Activated naive CD8-positive, alpha-beta T cell (primary cell): ENCODE measurements at regions not wholly inside any gene's neighbourhood (a gene's known extent, or its start where the extent isn't known, plus 50 kb on each side); places are given as distances from the start of the nearest gene placed in this dataset.
"Not testable (repeated sequence)": the region's sequence is repeated elsewhere in the genome, so short reads cannot be mapped to it uniquely, and the experiment has no call there.

ENCODE experiments used
- H3K27ac Mint-ChIP-seq: one replicate; pipeline ENCODE4 v1.8.0; 2021; ENCODE audit warnings: mixed read lengths
- H3K27me3 Mint-ChIP-seq: one replicate; pipeline ENCODE4 v1.8.0; 2021; ENCODE audit warnings: mixed read lengths
- H3K36me3 Mint-ChIP-seq: one replicate; pipeline ENCODE4 v1.8.0; 2021; ENCODE audit warnings: mixed read lengths
- H3K4me1 Mint-ChIP-seq: one replicate; pipeline ENCODE4 v1.8.0; 2021; ENCODE audit warnings: low read depth, mixed read lengths
- H3K4me3 Mint-ChIP-seq: one replicate; pipeline ENCODE4 v1.8.0; 2021; ENCODE audit warnings: mild to moderate bottlenecking, mixed read lengths
- H3K9me3 Mint-ChIP-seq: one replicate; pipeline ENCODE4 v1.8.0; 2021; ENCODE audit warnings: low read depth, mixed read lengths

DNA sequence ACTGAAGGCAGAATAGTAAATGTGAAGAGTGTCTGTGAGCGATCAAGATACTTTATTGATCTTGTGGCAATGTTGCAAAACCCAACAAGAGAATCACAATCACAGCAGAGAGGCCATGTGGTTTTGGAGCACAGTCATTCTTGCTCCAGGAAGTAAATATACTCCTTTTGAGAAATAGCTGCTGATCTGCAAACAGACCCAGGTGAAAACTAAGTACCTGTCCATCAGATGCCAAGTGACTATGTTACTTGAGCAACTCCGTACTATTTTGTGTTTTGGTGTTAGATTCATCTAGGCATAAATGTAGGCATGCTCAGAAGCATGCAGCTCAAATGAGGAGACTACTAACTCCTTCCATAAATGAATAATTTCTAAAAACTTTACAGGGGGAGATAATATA lies 627.9 kb downstream of the ZBBX start:
- no peaks in the 10 kb centered on the region for H3K36me3 Mint-ChIP-seq
- no peak overlapping the region for H3K4me3 Mint-ChIP-seq
- no peak overlapping the region for H3K27ac Mint-ChIP-seq
- H3K9me3 Mint-ChIP-seq, result peaks cover 7% of the 10 kb centered on the region
- H3K27me3 Mint-ChIP-seq, result no peaks in the 10 kb centered on the region
- no peaks in the 10 kb centered on the region for H3K4me1 Mint-ChIP-seq

GRCh38 chr3:166743481-166744134 lies 636.5 kb downstream of the ZBBX start:
- no peaks in the 10 kb centered on the region for H3K4me1 Mint-ChIP-seq
- H3K9me3 Mint-ChIP-seq, result peaks cover 9% of the 10 kb centered on the region
- no peaks in the 10 kb centered on the region for H3K27me3 Mint-ChIP-seq
- H3K36me3 Mint-ChIP-seq, result no peaks in the 10 kb centered on the region
- H3K4me3 Mint-ChIP-seq, result no peak overlapping the region
- no peak overlapping the region for H3K27ac Mint-ChIP-seq

DNA sequence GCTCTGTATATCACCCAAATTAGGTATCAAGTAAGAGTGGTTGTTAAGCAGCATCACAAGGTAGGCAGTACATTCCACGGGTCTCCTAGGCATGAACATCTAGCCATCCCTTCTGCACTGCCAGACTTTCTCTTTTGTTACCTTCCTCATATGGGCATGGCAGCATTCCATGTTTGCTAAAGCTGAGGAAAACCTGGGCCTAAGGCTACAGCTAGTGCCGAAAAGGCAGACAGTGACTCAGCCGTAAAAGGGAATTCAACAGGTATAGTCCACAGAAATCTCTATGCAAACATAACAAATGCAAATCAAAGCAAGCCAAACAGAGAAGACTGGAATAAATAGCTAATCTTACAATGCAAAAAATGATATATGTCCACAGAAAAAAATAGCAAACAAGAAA lies 645.4 kb downstream of the ZBBX start:
- Mint-ChIP-seq H3K27me3 (no peaks in the 10 kb centered on the region), H3K9me3 (peaks cover 13% of the 10 kb centered on the region), H3K36me3 (no peaks in the 10 kb centered on the region), H3K4me1 (no peaks in the 10 kb centered on the region), H3K27ac (no peak overlapping the region), H3K4me3 (no peak overlapping the region)

GRCh38 chr3:166731701-166732100 lies 648.4 kb downstream of the ZBBX start:
- Mint-ChIP-seq H3K36me3 (no peaks in the 10 kb centered on the region), H3K27ac (no peak overlapping the region), H3K9me3 (peaks cover 13% of the 10 kb centered on the region), H3K4me1 (no peaks in the 10 kb centered on the region), H3K27me3 (no peaks in the 10 kb centered on the region), H3K4me3 (no peak overlapping the region)

DNA sequence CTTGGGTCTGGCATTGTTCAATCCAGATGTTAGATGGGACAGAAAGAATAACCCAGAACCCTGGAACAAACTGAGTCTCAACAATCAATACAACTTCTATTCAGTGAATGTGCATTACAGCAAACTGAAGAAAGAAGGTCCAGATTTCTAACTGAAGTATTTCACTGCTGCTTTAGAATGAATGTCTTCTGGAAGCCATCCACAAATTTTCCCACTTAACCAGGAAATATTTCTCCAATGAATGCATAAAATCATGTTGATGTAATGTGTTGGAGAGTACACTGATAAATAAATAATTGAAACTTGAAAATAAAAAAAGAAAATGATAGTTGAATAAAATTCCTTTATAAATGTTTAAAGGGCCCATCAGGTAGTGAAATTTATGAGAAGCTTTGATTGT lies 658.6 kb downstream of the ZBBX start:
- Mint-ChIP-seq H3K27ac (no peak overlapping the region), H3K9me3 (peaks cover 8% of the 10 kb centered on the region), H3K27me3 (no peaks in the 10 kb centered on the region), H3K36me3 (no peaks in the 10 kb centered on the region), H3K4me1 (no peaks in the 10 kb centered on the region), H3K4me3 (no peak overlapping the region)

- Mint-ChIP-seq H3K27ac (no peak overlapping the region), H3K9me3 (peaks cover 6% of the 10 kb centered on the region), H3K27me3 (no peaks in the 10 kb centered on the region), H3K4me3 (no peak overlapping the region), H3K4me1 (no peaks in the 10 kb centered on the region), H3K36me3 (no peaks in the 10 kb centered on the region)
Observed at GRCh38 chr3:166714206-166714605, 665.9 kb downstream of the ZBBX start.

DNA sequence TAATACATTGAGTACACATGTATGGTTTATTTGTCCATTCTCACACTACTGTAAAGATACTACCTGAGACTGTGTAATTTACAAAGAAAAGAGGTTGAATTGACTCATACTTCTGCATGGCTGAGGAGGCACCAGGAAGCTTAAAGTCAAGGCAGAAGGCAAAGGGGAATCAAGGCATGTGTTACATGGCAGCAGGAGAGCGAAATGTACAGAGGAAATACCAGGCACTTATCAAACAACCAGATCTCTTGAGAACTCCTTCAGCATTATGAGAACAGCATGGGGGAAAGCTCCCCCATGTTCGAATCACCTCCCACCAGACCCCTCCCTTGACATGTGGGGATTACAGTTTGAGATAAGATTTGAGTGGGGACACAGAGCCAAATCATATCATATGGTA lies 666.3 kb downstream of the ZBBX start:
- Mint-ChIP-seq H3K36me3 (no peaks in the 10 kb centered on the region), H3K9me3 (peaks cover 6% of the 10 kb centered on the region), H3K4me3 (no peak overlapping the region), H3K27me3 (no peaks in the 10 kb centered on the region), H3K27ac (no peak overlapping the region), H3K4me1 (no peaks in the 10 kb centered on the region)

DNA sequence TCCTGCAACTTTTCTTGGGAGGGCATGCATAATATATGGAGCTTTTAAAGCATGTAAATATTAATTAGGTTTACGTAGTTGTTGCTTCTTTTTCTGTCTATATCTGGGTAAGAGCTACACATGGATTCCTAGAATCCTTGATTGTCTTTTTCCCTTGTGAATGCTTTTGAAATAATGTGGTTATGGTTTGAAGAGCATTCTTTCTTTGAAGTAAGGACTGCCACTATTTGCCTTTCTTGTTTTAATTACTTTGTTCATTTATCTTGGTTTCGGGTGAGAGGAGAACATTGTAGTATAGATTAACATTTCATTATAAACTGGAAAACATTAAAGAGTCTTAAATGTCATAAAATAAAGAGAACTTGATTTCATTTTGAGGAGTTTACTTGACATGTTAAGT lies 674.0 kb downstream of the ZBBX start:
- H3K4me1 Mint-ChIP-seq, result no peaks in the 10 kb centered on the region
- H3K36me3 Mint-ChIP-seq, result no peaks in the 10 kb centered on the region
- no peak overlapping the region for H3K4me3 Mint-ChIP-seq
- H3K27me3 Mint-ChIP-seq, result no peaks in the 10 kb centered on the region
- H3K27ac Mint-ChIP-seq, result no peak overlapping the region
- no peaks in the 10 kb centered on the region for H3K9me3 Mint-ChIP-seq

DNA sequence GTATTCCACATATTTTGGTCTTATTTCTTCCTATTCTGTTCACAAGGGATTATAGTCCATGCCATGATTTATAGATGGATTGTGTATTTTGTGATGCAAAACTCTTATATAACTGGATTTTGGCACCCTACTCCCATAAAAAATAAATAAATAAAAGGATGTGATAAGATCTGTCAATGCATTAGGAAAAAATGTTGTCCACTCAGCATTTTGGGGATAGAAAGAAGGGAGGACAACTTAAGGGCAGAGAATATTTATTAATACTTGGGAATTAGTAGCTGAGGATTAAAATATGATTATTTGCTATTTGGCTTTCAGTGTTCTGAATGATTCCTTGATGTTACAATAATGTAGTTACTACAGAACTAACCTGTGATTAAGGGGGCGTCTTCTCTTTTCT lies 682.6 kb downstream of the ZBBX start:
- Mint-ChIP-seq H3K27ac (no peak overlapping the region), H3K4me3 (no peak overlapping the region), H3K36me3 (no peaks in the 10 kb centered on the region), H3K27me3 (no peaks in the 10 kb centered on the region), H3K4me1 (no peaks in the 10 kb centered on the region), H3K9me3 (no peaks in the 10 kb centered on the region)

GRCh38 chr3:166696103-166696502 lies 684.0 kb downstream of the ZBBX start:
- Mint-ChIP-seq H3K4me3 (no peak overlapping the region), H3K27ac (no peak overlapping the region), H3K4me1 (no peaks in the 10 kb centered on the region), H3K27me3 (no peaks in the 10 kb centered on the region), H3K9me3 (no peaks in the 10 kb centered on the region), H3K36me3 (no peaks in the 10 kb centered on the region)

GRCh38 chr3:166688665-166689064 lies 691.4 kb downstream of the ZBBX start:
- Mint-ChIP-seq H3K27me3 (no peaks in the 10 kb centered on the region), H3K9me3 (peaks cover 5% of the 10 kb centered on the region), H3K36me3 (no peaks in the 10 kb centered on the region), H3K4me1 (no peaks in the 10 kb centered on the region), H3K4me3 (no peak overlapping the region), H3K27ac (no peak overlapping the region)

DNA sequence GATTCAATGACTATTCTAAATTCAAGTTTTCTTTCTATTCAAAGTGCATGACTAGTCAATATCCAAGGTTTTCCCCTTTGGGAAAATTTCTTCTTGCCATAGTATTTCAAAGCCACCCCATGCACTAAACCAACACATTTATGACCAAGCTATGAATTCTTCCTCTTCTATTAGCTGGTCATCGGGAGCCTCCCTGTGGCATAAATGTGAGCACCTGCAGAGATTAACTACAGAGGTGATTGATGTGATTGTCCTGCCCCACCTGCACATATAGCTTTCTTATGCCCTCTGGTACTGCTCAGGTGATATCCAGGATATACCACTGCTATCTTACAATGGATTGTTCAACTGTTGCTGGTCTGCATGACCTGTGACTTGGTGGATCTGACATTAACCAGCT lies 694.9 kb downstream of the ZBBX start:
- Mint-ChIP-seq H3K36me3 (no peaks in the 10 kb centered on the region), H3K9me3 (peaks cover 5% of the 10 kb centered on the region), H3K27me3 (no peaks in the 10 kb centered on the region), H3K4me3 (no peak overlapping the region), H3K27ac (no peak overlapping the region), H3K4me1 (no peaks in the 10 kb centered on the region)

- not testable (repeated sequence) for H3K27me3 Mint-ChIP-seq, H3K4me1 Mint-ChIP-seq, H3K9me3 Mint-ChIP-seq, H3K27ac Mint-ChIP-seq, H3K36me3 Mint-ChIP-seq, H3K4me3 Mint-ChIP-seq
Observed at GRCh38 chr3:166684077-166684476, 696.0 kb downstream of the ZBBX start.

- H3K27me3 Mint-ChIP-seq, result no peaks in the 10 kb centered on the region
- no peak overlapping the region for H3K4me3 Mint-ChIP-seq
- peaks cover 12% of the 10 kb centered on the region for H3K9me3 Mint-ChIP-seq
- no peak overlapping the region for H3K27ac Mint-ChIP-seq
- no peaks in the 10 kb centered on the region for H3K4me1 Mint-ChIP-seq
- H3K36me3 Mint-ChIP-seq, result no peaks in the 10 kb centered on the region
Observed at GRCh38 chr3:166669781-166670180, 710.3 kb downstream of the ZBBX start.

- Mint-ChIP-seq H3K9me3 (peaks cover 23% of the 10 kb centered on the region), H3K27ac (no peak overlapping the region), H3K27me3 (no peaks in the 10 kb centered on the region), H3K4me3 (no peak overlapping the region), H3K4me1 (no peaks in the 10 kb centered on the region), H3K36me3 (no peaks in the 10 kb centered on the region)
Observed at GRCh38 chr3:166663194-166663593, 716.9 kb downstream of the ZBBX start.

DNA sequence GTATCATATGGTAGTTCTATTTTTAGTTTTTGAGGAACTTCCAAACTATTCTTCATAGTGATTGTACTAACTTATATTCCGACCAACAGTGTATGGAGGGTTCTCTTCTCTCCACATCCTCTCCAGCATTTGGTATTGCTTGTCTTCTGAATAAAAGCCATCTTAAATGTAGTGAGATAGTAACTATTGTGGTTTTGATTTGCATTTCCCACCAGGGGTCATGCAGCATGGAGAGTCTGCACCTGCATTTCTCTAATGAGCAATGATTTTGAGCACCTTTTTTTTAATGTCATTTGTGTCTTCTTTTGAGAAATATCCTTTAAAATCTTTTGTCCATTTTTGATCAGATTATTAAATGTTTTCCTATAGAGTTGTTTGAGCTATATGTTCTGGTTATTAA lies 718.5 kb downstream of the ZBBX start:
- Mint-ChIP-seq H3K27ac (no peak overlapping the region), H3K9me3 (peaks cover 29% of the 10 kb centered on the region), H3K27me3 (no peaks in the 10 kb centered on the region), H3K4me3 (no peak overlapping the region), H3K36me3 (no peaks in the 10 kb centered on the region), H3K4me1 (no peaks in the 10 kb centered on the region)
